Spleen (tissue), 7 donors: ENCODE measurements at regions not wholly inside any gene's neighbourhood (a gene's known extent, or its start where the extent isn't known, plus 50 kb on each side); places are given as distances from the start of the nearest gene placed in this dataset.

Experiments
- POLR2A ChIP-seq, 3 donors: fragments of 450-650 bp; IDR thresholded peaks; one replicate each; pipeline ENCODE4 v1.5.1; 2017; ENCODE audit warnings: antibody characterized with exemption in 3 of 3, mild to moderate bottlenecking in 1 of 3
- POLR2AphosphoS5 ChIP-seq, 3 donors: sonication (generic); formaldehyde crosslinking; IDR thresholded peaks; one replicate each; pipeline ENCODE4 v1.5.1; 2017; ENCODE audit warnings: antibody characterized with exemption in 3 of 3
- TF ChIP-seq, protein P1 (sequence below), 11 experiments: fragments of 200-600 bp in 7 of 11; fragments of 450-650 bp in 4 of 11; sonication (generic) in 4 of 11; IDR thresholded peaks in 8 of 11; conservative IDR thresholded peaks in 3 of 11; 1 replicate in 7 of 11; 2 replicates in 4 of 11; pipeline versions ENCODE4 v1.4.0 to v1.8.0; 2016 to 2021; ENCODE audit warnings: antibody characterized with exemption in 11 of 11, inconsistent platforms in 4 of 11, mild to moderate bottlenecking in 1 of 11
- donor health status: DM: no; HTN: no; CAD: no; lungs with moderate emphysema.
- donor health status: DM: no; HTN: no; CAD: no.
- donor health status: DM: no; HTN: no; CAD: no.

DNA sequence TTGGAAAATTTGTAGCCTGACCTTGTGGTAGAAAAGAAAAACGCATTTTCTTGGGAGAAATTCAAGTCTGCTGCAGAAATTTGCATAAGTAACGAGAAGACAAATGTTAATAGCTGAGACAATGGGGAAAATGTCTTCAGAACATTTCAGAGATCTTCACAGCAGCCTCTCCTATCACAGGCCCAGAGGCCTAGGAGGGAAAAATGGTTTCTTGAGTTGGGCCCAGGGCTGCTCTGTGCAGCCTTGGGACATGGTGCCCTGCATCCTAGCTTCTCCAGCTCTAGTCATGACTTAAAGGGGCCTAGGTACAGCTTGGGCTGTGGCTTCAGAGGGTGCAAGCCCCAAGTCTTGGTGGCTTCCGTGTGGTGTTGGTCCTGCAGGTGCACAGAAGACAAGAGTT, 104.2 kb downstream of the ZNF621 start:
- TF ChIP-seq POLR2A (IDR thresholded peaks at IDR 0.05) (no peak), POLR2AphosphoS5 (IDR thresholded peaks at IDR 0.05) (no peak)
- TF ChIP-seq, protein P1, sequence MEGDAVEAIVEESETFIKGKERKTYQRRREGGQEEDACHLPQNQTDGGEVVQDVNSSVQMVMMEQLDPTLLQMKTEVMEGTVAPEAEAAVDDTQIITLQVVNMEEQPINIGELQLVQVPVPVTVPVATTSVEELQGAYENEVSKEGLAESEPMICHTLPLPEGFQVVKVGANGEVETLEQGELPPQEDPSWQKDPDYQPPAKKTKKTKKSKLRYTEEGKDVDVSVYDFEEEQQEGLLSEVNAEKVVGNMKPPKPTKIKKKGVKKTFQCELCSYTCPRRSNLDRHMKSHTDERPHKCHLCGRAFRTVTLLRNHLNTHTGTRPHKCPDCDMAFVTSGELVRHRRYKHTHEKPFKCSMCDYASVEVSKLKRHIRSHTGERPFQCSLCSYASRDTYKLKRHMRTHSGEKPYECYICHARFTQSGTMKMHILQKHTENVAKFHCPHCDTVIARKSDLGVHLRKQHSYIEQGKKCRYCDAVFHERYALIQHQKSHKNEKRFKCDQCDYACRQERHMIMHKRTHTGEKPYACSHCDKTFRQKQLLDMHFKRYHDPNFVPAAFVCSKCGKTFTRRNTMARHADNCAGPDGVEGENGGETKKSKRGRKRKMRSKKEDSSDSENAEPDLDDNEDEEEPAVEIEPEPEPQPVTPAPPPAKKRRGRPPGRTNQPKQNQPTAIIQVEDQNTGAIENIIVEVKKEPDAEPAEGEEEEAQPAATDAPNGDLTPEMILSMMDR (IDR thresholded peaks at IDR 0.05 in 8 of 11, conservative IDR thresholded peaks at IDR 0.05 in 3 of 11) = no peak
